ENCODE measurements at regions not wholly inside any gene's neighbourhood (a gene's known extent, or its start where the extent isn't known, plus 50 kb on each side); places are given as distances from the start of the nearest gene placed in this dataset.

- in situ Hi-C loops (cut with MboI; ENCODE audit: low sequenced_read_pairs) (no loop called here), intact Hi-C loops (cut with micrococcal nuclease) (no loop called here), dilution Hi-C loops (cut with HindIII; ENCODE audit: low sequenced_read_pairs, unreplicated experiment) (no loop called here)
- H2AK9ac ChIP-seq (replicated peaks; ENCODE audit: low read depth, low read length, poor library complexity), result no peak overlapping the region
- DNase-seq (no peak), ATAC-seq (ENCODE audit: low read depth) (no peak)
- H3K18ac ChIP-seq (ENCODE audit: low read depth, low read length), result no peak overlapping the region
- H3K4me3 ChIP-seq (ENCODE audit: insufficient read depth, low read depth, low read length), result no peak overlapping the region
- no peak overlapping the region for H4K8ac ChIP-seq (ENCODE audit: low read depth in 2 of 2, low read length in 2 of 2)
- H3K23ac ChIP-seq (ENCODE audit: low read depth, low read length), result no peak overlapping the region
- H3K4ac ChIP-seq (ENCODE audit: low read depth, low read length), result no peak overlapping the region
- H2AK5ac ChIP-seq (ENCODE audit: low read depth, low read length), result no peak overlapping the region
- H4K5ac ChIP-seq (ENCODE audit: low read depth, low read length), result no peak overlapping the region
- POLR2A ChIA-PET (ENCODE audit: unreplicated experiment), result no interaction called here
- H3K79me1 ChIP-seq (ENCODE audit: low read depth in 1 of 2, low read length in 2 of 2), result no peaks in the 10 kb centered on the region
- no peak overlapping the region for H4K91ac ChIP-seq (ENCODE audit: insufficient read depth, low read depth, low read length)
- no peak overlapping the region for H3K4me2 ChIP-seq (ENCODE audit: low read depth, low read length)
- no peak overlapping the region for H2BK15ac ChIP-seq (ENCODE audit: low read depth, low read length)
- no peak overlapping the region for H2BK120ac ChIP-seq (ENCODE audit: low read depth, low read length)
- H2BK5ac ChIP-seq (ENCODE audit: low read depth, low read length, poor library complexity, severe bottlenecking), result no peak overlapping the region
- H3K27me3 ChIP-seq (ENCODE audit: control insufficient read depth, insufficient read depth, low read length), result no peaks in the 10 kb centered on the region
- H3K9me3 ChIP-seq (ENCODE audit: control insufficient read depth, insufficient read depth, low read length), result no peaks in the 10 kb centered on the region
- no peaks in the 10 kb centered on the region for H3K36me3 ChIP-seq (ENCODE audit: control insufficient read depth, insufficient read depth, low read length)
- TF ChIP-seq RCOR1 (IDR thresholded peaks at IDR 0.05; ENCODE audit: insufficient replicate concordance, low read length) (no peak), RFX5 (IDR thresholded peaks at IDR 0.05; ENCODE audit: low read depth, low read length) (no peak), FOS (IDR thresholded peaks at IDR 0.05; ENCODE audit: low read depth, low read length) (no peak), POLR2A (IDR thresholded peaks at IDR 0.05; ENCODE audit: low read depth, low read length) (no peak), NFE2L2 (IDR thresholded peaks at IDR 0.05; ENCODE audit: low read depth, low read length) (no peak), CEBPB (IDR thresholded peaks at IDR 0.05; ENCODE audit: low read depth, low read length) (no peak), RAD21 (IDR thresholded peaks at IDR 0.05; ENCODE audit: low read length) (no peak), BHLHE40 (IDR thresholded peaks at IDR 0.05; ENCODE audit: low read depth, low read length) (no peak), CHD1 (IDR thresholded peaks at IDR 0.05; ENCODE audit: low read depth, low read length) (no peak), SMC3 (IDR thresholded peaks at IDR 0.05; ENCODE audit: low read depth, low read length) (no peak), ELK1 (IDR thresholded peaks at IDR 0.05; ENCODE audit: borderline replicate concordance, low read depth, low read length) (no peak), CTCF (conservative IDR thresholded peaks at IDR 0.05; ENCODE audit: low read depth, low read length) (no peak)
- H3K27ac ChIP-seq (ENCODE audit: insufficient read depth, low read length), result no peak overlapping the region
- no peak overlapping the region for H3K56ac ChIP-seq (ENCODE audit: extremely low read depth, insufficient read depth, low read length)
- H3K14ac ChIP-seq (replicated peaks; ENCODE audit: low read depth, low read length), result no peak overlapping the region
- no CpG with 5 or more reads among the region's 6 CpGs for WGBS, 2 experiments (ENCODE audit: extremely low coverage in 2 of 2, insufficient read length in 1 of 2)
- no peaks in the 10 kb centered on the region; the same call in none of the 2 replicates for H3K9me1 ChIP-seq (ENCODE audit: insufficient read depth, low read length)
- peaks cover 9% of the 10 kb centered on the region for H3K4me1 ChIP-seq (ENCODE audit: control insufficient read depth, insufficient read depth, low read length)
- H2AFZ ChIP-seq (replicated peaks; ENCODE audit: low read length, poor library complexity), result peak overlapping the region; percentile 58
- H4K20me1 ChIP-seq (ENCODE audit: insufficient read depth, low read length), result no peaks in the 10 kb centered on the region
- CTCF ChIA-PET, result no interaction called here
- H3K9ac ChIP-seq (ENCODE audit: low read depth, low read length), result no peak overlapping the region
- no TSS peak for BruUV-seq (replicated peaks)
- no peak overlapping the region for H2BK20ac ChIP-seq (ENCODE audit: low read depth, low read length)
Observed at GRCh38 chr14:65351493-65352194, 60.9 kb upstream of the FUT8 start.

All from IMR-90 (cell line).